NCI-H1417 (cell line): ENCODE measurements at regions not wholly inside any gene's neighbourhood (a gene's known extent, or its start where the extent isn't known, plus 50 kb on each side); places are given as distances from the start of the nearest gene placed in this dataset.

Experiments used
- DNase-seq, 3 experiments: peaks; one replicate each; lab custom pipeline; 2025; lab: John Stamatoyannopoulos, UW

DNA sequence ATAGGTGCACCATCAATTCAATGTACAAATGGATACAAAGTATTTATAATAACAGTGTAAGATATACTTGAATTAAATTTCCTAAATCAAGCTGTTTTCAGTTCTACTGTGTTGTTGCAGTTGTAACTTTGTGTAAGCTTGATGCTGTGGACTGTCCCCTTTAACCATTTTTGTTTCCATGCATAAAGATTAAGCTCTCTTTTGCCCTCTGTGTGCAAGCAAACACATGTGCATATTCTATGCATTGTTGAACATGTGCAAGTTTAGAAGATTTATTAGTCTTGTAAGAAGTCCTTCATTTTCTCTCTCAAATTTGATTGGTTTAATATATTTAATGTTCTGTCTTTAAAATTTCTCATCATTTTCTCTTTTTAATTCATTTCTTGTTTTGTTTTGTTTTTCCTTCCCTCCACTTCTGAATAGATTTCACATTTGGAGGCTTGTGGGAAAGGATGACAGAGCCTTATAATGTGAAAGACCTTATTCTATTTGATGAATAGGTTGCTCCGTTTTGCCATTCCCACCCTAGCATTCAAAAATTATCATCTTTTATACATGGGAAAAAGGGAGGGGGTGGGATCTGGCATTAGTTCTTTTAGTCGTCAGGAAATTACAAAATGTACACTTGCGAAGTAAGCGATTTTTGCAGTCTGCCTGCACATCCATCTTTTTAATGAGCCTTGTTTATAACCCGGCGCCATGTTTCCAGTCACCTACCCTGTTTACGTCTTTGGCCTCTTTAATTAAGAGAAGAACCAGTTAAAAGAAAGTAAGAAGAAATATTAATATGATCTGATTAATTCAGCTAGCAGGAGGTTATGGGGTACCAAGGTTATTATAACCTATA is 961.5 kb upstream of the NR2F2 start:
- DNase-seq = no peak

DNA sequence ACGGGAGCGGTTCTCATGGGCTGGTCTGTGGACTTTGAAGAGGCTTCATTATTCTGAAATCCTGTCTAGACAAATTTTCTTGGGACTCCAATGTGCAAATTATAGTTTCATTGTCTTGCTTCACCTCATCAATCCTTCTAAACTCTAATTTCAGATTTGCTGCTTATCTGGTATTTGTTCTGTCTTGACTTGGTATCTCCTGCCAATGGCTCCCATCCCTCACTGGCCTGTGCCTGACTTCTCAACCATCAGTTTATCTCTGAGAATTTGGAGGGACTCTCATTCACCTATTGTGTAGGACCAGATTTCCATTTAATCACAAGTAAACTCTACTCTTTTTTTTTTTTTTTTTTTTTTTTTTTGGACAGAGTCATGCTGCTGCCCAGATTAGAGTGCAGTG is 960.2 kb upstream of the NR2F2 start:
- DNase-seq = no peak

- DNase-seq = no peak
Observed at GRCh38 chr15:95371664-95372063, 958.8 kb upstream of the NR2F2 start.

DNA sequence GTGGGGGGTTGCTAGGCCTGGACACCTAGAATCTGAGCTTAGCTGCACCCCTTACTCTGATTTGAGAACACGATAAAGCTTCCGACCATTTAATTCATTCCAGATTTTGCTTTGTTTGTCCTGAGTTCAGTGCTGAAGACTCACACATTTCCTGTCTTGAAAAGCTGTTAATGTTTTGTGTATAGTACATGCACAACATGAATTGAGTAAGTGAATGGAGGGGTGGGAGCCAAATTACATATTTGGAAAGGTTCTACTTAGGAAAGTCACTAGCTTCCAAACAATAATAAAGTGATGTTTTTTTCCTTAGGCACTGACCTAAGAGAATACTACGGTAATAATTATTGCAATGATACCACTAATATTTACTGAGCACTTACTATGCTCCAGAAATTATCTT is 955.2 kb upstream of the NR2F2 start:
- no peak for DNase-seq

GRCh38 chr15:95377258-95377852 is 953.1 kb upstream of the NR2F2 start:
- DNase-seq = no peak

DNA sequence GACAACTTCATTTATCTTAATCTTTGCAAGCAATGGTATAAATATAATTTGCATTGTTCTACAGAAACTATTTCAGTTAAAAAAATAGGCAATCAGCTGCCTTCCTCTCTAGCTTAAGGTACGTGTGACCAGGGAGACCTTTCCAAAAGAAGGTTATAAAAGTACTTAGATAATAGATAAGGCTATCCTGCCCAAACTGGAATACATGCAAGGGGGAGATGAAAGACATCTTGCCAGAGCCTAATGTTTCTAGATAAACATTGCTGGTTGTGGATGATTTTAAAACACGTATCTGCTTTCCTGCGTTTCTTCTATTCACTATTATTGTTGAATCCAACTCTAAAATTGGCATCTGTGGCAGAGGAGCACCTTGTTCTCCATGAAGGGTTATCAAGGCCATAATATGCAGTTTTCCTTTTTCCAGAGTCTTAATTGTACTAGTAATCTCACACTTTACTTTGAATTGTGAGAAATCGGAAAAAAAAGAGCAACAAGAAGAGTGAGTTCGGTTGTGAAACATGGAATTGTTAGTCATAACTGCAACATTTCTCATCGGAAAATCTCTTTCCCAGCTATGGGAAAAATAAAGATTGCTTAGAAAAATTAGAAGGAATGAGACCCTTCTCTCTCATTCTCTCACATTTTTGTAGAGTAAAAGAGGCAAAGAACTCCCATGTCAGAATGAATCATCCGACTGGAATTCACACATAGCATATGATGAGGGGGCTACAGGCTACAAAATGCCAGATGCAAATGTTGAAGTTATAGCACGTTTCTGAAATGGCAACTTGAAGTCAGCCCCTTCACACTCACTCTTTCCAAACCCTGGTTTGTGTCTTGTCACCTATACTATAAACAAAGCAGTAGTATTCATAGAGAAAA is 936.1 kb upstream of the NR2F2 start:
- DNase-seq = no peak

- DNase-seq = no peak
Observed at GRCh38 chr15:95400428-95400827, 930.1 kb upstream of the NR2F2 start.

GRCh38 chr15:95401587-95401986 is 928.9 kb upstream of the NR2F2 start:
- DNase-seq = no peak

DNA sequence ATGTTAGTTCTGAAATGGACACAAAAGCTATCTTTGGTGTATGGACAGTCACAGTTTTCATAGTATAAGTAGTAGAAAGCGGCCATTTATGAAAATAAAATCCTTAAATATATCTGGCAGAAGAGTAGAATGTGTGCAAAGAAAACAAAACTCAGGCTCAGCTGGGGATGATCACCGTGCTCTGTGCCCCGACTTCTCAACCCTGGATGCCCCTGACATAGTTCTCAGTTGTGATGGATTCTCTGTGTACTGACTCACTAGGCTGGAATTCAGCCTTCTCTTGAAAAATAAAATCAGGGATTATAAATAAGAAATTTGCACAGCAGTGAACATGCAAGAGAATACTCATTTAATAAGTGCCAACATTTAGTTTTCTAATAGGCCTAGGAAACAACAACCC is 925.1 kb upstream of the NR2F2 start:
- DNase-seq = no peak

DNA sequence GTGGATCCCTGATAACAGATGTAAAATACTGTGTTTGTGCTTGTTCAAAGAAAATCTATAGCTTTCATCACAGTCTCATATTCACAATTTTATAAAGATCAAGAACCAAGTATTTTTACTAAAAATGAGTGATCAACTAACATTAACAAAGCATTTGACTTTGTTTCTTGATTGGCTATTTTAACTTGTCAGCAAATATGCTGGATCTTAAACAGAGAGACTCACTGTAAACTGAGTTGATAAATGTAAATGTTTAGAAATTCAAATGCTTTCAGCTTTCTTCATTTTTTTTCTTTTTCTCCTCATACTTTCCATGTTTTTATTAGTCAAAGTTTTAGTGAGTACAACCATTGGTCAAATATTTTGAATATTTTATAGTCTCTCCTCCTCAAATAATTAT is 923.0 kb upstream of the NR2F2 start:
- no peak for DNase-seq

- no peak for DNase-seq
Observed at GRCh38 chr15:95409211-95409610, 921.3 kb upstream of the NR2F2 start.

- DNase-seq = peak in 1 of 3 experiments; percentile 29
Observed at GRCh38 chr15:95409626-95410310, 920.7 kb upstream of the NR2F2 start.

GRCh38 chr15:95410757-95411156 is 919.7 kb upstream of the NR2F2 start:
- no peak for DNase-seq

DNA sequence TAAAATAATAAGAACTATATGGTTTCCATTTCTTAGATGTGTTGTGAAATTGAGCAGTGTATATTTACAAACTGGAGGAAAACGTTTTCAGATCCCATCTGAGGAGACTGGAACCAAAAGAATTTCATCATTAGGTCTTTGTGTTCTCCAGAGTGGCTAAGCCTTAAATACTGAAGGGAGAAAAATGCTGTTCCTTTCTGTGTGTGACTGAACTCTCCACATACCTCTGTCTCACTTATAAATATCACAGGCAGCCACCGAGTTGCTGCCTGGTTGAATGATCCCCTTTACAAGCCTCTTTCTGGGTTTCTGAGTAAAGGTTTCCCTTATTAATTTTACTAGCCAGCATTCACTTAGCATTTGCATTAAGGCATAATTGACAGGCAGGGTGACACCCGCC is 913.9 kb upstream of the NR2F2 start:
- no peak for DNase-seq

GRCh38 chr15:95417761-95418160 is 912.7 kb upstream of the NR2F2 start:
- no peak for DNase-seq

GRCh38 chr15:95422255-95422654 is 908.2 kb upstream of the NR2F2 start:
- no peak for DNase-seq

DNA sequence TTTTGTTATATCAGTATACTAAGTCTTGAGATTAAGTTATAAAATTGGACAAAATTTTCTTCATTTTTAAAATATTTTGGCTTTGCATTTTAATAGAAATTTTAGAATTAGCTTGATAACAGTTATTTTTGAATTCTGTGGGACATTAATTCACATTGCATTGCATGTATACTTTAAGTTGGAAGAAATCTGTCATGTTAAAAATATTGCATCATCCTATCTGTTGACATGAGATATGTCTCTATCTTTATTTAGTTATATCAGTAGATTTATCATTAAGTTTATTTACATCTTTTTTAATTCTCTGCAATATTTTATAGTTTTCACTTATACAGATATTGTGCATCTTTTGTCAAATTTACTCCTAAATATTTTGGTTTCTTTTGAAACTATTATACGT is 904.6 kb upstream of the NR2F2 start:
- DNase-seq = no peak

- no peak for DNase-seq
Observed at GRCh38 chr15:95429345-95429744, 901.2 kb upstream of the NR2F2 start.

DNA sequence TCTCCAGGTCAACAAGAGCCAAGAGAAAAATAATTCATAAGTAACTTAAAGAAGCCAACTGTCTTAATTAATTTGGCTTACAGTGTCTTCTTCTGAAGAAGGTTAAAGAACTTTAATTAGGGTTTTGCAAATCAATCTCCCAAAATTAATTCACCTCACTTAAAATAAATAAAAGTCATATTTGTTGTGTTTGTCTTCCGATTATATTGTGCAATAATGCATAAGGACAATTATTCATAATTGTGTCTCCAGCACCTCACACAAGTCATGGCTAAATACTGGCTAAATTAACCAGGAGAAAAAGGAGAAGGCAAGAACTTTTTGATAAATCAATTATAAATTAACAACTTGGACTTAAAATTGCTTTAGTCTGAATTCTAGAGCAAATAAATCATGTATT is 899.0 kb upstream of the NR2F2 start:
- no peak for DNase-seq

DNA sequence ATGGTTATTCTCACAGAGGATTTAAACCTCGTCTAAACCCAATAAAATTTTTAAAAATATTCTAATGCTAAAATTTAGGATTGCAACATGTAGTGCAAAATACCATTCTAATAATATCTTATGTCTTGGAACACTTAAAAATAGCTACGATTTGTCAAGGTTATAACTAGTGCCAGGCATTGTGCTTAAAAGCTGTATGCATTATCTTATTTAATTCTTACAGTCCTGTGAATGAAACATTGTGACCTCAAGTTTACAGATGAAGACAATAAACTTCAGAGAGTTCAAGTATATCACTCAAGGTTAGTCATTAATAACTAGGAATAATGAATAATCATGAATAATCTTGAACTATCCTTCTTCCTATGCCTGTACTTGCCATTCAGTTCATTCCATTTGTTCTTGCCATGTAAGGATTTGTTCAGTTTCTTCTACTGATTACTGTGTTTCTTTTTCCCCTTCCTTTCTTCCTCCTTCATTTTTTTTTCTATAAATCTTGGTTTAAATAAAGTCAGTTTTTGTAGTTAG is 897.6 kb upstream of the NR2F2 start:
- no peak for DNase-seq

DNA sequence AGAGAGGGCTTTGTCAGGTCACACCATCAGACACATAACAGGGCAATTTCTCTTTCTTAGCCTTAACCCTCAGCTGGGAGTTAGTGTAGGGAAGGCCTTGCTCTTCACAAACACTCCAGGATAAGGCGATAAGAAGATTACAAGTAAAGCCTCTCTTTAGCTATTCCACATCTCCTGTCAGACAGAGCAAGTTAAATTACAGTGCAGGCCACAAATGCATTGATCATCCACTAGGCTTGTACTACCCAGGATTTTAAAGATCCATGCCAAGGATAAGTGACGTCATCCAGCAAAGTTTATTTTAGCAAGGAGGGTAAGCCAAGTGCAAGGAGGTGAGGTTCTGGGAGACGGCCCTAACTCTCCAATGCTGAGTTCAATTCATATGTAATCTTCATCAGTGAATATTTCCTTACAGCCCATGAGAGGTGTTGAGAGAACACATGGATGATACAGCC is 890.6 kb upstream of the NR2F2 start:
- no peak for DNase-seq

GRCh38 chr15:95440712-95441111 is 889.8 kb upstream of the NR2F2 start:
- DNase-seq = no peak
